ENCODE measurements at regions not wholly inside any gene's neighbourhood (a gene's known extent, or its start where the extent isn't known, plus 50 kb on each side); places are given as distances from the start of the nearest gene placed in this dataset.

- no peak for DNase-seq
These were observed 365.9 kb downstream of the ZSWIM6 start for GRCh38 chr5:61697809-61698558.

- DNase-seq, result no peak
These were observed 370.0 kb downstream of the ZSWIM6 start for GRCh38 chr5:61701877-61702602.

DNA sequence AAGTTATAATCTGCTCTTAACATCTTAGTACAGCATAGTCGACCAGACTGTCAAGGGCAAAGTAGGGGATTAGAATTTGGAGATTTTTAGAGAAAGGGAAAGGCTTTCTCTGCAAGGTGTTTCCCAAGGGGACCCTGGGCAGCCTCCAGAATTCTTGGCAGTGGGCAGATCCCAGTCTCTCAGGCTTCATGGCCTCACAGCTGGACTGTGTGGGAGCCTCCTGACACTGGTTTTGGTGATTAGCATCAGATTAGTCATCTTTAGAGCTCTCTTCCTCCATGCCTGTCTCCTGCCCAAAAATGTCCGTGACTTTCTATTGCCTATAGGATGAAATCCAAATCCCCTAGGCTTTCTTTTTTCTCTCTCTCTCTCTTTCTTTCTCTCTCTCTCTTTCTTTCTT, 370.7 kb downstream of the ZSWIM6 start:
- no peak for DNase-seq

- no peak for DNase-seq
These were observed 372.2 kb downstream of the ZSWIM6 start for GRCh38 chr5:61704289-61704688.

DNA sequence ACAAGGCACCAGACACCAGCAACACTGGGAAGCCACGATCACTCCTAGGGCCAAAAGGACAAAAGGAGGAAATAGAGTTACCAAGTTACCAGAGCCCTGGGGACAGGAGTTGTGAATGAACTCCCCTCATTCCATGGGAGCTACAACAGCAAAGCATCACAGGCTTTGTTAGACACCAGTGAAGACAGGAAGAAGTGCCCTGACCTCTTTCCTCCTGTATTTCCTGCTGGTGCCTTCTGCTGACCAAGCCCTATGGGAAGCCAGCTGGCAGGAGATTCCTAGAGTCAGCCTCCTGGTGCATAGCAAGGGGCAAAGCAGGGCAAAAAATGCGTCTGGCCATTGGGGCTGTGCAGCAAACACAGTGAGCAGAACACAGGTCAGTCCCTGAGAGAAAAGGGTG, 374.7 kb downstream of the ZSWIM6 start:
- DNase-seq, result no peak

DNA sequence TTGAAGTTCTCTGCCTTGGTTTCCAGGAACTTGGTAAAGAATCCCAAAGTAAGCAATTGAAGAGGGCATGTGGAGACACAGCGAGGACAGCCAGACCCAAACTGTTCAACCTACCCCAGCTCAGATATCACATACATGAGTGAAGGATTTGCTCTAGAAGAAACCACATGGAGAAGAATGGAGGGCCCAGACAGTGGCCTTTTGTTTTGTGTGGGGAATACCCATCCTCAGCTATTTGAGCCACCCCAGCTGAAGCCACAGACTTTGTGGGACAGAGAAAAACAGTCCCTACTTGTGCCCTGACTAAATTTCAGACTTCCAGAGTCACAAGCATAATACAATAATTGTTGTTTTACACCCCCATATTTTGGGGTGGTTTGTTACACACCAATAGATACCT, 387.1 kb downstream of the ZSWIM6 start:
- no peak for DNase-seq

GRCh38 chr5:61720829-61721228, 388.8 kb downstream of the ZSWIM6 start:
- no peak for DNase-seq

- no peak for DNase-seq
These were observed 392.0 kb downstream of the ZSWIM6 start for GRCh38 chr5:61724102-61724501.

GRCh38 chr5:61728287-61728686, 396.2 kb downstream of the ZSWIM6 start:
- DNase-seq, result no peak

DNA sequence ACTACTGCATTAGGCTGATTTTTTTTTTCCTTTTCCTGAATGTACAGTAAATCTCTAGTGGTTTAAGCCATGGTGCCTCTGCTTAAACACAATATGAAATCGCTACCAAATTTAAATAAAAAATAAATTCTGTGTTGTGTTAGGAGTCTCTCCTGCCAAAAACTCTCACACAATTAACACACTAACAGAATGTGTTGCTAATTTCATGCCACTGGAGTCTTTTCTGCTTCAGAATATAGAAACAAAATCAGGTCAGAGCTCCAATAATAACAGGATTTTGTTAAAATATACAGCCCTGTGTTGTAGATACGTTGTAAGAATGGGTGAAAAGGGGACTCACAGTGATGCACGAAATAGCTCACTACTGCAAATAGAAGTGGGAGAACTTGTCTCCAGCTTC, 398.8 kb downstream of the ZSWIM6 start:
- DNase-seq, result no peak

DNA sequence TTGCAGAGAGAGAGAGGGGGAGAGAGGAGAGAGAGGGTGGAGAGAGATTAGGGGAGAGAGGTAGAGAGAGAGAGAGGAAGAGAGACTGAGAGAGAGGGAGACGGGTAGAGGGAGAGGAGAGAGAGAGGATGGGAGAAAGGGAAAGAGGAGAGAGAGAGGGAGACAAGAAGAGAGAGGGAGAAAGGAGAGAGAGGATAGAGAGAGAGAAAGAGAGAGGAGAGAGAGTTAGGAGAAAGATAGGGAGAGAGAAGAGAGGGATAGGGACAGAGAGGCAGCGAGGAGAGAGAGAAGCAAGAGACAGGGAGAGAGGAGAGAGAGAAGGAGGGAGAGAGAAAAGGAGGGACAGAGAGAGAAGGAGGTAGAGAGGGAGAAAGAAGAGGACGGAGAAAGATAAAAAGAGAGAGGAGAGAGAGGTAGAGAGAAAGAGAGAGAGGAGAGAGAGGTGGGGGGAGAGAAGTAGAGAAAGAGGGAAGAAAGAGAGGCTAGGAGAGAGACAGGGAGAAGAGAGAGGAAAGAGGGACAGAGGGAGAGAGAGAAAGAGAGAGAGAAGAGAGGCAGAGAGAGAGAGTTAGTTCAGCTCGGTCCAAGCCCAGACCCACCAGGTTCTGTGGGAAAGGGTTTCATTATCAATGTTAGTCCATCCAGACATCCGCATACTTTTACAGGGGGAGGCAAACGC, 399.3 kb downstream of the ZSWIM6 start:
- DNase-seq, result no peak

GRCh38 chr5:61731946-61732314, 399.9 kb downstream of the ZSWIM6 start:
- DNase-seq, result no peak

DNA sequence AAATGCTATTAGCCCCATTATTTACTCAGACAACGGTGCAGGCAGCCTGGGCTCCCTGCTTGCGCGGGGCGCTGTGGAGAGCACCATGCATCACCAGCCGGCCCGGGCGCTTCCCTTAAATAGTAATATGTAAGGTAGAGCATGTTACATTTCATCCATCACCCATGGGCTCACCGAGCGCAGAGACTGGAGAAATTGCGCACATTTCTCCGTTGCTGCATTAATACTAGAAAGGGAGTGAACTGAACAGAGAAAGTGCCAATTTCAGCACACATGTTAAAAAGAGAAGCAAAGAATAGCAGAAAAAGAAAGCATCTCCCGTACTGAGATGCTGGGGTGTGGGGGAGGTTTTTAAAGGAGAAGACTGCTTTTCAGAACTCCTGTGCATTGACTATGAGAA, 400.3 kb downstream of the ZSWIM6 start:
- no peak for DNase-seq

DNA sequence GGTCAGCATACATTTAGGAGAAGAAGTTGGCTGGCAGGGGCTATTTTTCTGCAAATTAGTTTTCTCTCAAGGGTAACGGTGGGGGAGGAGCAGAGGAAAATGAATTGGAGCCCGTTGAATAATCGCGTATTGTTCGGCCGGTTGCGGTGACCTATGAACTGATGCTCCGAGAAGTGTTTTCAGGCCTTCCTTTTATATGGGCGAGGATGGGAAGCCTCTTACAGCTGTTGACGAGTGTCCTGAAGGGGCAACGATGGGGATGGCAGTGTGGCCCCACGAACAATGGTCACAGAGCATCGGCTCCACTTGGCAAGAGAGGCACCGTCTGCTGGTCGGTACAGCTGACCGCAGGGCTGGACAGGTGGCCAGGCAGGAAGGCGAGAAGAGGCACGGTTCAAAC, 400.7 kb downstream of the ZSWIM6 start:
- no peak for DNase-seq

GRCh38 chr5:61734001-61734400, 401.9 kb downstream of the ZSWIM6 start:
- DNase-seq, result no peak

- no peak for DNase-seq
These were observed 402.9 kb downstream of the ZSWIM6 start for GRCh38 chr5:61734966-61735365.

GRCh38 chr5:61735531-61735930, 403.5 kb downstream of the ZSWIM6 start:
- no peak for DNase-seq

- no peak for DNase-seq
These were observed 403.9 kb downstream of the ZSWIM6 start for GRCh38 chr5:61735995-61736394.

DNA sequence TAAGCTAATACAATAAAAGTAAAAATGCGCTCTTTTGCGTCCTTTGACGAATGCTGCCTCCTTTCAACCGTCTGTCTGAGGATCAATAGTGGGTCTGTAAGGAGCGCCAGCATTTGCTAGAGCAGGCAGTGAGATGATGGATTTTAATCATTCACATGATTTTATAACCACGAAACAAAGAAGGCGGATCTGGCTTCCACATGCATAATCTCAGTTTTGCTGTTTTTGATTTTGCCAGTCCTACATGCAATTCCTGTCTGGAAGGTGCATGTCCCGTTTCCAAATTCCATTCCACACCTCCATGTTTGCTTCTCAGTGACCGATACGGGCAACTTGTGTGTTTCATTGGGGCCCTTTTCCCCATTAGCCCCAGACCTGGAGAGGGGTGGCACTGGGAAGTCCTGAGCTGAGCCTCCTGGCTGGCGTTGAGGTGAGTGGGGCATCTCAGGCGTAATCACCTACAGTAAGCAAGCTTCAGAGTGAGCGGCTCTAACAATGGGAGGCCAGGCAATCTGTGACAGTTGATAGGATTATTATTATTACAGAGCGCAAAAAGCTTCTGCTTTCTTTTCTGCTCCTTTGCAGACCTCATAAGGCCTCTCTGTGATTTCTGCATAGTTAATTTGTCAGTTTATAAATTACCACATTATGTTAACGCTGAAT, 405.4 kb downstream of the ZSWIM6 start:
- DNase-seq, result no peak

GRCh38 chr5:61737964-61738340, 405.9 kb downstream of the ZSWIM6 start:
- DNase-seq, result no peak

- DNase-seq, result no peak
These were observed 406.4 kb downstream of the ZSWIM6 start for GRCh38 chr5:61738446-61738845.

- DNase-seq, result no peak
These were observed 412.9 kb downstream of the ZSWIM6 start for GRCh38 chr5:61744690-61745619.
